GM04503 (cell line): ENCODE measurements at regions not wholly inside any gene's neighbourhood (a gene's known extent, or its start where the extent isn't known, plus 50 kb on each side); places are given as distances from the start of the nearest gene placed in this dataset.
A peak's percentile ranks its signal among the peaks of the same experiment; 100 is the strongest.

Source experiments
- DNase-seq: peaks from one replicate; pipeline ENCODE4 v3.0.0-alpha.2; 2012; ENCODE audit warnings: low read depth

DNA sequence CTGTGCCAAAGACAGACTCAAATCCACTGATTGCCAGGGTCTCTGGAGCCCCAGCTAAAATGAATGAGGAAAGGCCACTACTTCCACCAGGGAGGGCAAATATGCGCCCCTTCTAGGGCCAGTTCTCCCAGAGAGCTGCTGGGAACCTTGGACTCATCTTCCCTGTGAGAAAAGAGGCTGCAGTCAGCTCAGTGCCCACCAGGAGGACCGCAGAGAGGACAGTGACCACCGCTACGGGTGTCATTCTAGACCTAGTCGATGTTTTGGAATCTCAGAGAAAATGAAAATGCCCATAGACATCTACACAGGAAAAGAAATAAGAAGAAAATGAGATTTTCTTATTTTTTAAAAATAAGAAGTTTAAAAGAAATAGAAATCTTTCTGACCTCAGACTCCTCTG, 235.1 kb downstream of the UQCRFS1 start:
- DNase-seq = no peak

DNA sequence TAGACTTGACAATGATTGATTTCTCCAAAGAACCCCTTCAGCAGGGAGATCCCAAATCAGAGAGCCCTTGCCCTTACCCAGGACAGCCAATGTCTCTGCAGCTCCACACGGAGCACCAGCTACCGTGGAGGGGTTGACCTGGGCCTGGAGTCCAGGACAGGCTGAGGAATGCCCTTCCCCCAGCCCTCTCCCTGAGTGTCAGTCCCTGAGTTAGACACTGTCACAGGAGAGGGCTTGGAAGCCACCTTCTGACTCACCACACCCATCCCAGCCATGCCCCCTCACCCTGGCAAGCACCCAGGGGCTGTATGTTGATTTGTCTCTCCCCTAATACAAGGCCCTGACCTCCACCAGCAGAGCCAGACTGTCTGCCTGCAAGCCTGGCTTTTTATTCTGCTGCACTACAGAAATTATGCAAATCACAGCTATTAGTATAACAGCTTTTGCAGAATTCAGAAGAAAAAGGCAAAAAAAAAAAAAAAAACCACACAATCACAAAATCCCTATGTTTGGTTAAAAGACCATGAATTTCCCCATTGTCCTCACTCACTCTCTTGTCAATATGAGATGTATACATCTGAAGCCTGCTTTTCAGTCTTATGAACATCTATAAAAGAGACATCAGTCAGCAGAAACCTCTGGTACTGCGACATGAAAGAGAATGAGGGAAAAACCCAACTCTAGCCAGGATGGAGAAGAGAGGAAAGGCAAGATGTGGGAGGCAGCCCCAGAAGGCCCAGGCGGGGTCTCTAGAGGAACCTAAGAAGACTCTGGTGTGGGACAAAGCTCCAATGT, 240.7 kb downstream of the UQCRFS1 start:
- no peak for DNase-seq

DNA sequence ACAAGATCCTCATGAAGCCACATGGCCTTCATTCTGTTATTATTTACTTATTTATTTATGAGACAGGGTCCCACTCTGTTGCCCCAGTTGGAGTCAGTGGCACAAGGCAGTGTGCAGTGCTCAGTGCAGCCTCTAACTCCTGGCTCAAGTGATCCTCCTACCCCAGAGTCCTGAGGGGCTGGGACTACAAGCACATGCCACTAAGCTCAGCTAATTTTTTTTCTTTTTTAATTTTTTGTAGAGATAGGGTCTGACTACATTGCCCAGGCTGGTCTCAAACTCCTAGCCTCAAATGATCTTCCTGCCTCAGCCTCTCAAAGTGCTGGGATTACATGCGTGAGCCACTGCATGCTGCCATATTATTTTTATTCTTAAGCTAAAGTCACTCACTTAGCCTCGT, 241.4 kb downstream of the UQCRFS1 start:
- no peak for DNase-seq

DNA sequence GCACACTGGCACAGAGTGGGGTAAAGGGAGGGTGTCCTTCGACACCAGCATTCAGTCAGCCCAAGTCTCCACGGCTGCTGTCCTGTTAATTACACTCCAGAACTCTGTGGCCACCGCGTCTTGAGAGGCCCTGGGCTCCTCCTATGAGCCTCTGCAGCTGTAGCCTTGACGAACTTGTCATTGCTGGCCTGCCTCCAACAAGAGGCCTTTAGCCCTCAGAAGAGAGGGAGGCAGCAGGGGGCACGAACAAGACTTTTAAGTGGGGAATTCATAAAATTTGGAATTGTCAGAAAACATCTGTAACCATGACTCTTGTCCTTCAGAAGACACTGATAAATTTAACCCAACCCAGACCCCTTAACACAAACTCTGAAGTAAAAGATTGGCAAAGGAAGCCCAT, 241.9 kb downstream of the UQCRFS1 start:
- DNase-seq = no peak

DNA sequence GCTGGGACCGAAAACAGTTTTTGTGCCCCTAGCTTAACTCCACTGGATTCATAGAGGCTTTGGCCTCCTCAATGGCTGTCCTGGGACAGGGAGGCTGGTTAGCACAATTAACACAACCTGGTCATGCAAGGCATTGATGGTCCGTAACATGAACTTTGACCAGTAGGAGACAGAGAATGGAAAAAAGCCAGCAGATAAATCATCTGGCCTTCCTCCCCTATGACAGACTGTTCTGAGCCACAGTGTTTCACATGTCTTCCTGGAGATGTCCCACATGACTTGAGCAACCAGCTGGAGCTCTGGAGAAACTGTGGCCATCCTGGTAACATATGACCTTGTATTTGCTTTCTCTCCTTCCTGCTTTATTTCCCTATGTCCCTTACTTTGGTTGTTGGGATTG, 244.2 kb downstream of the UQCRFS1 start:
- DNase-seq = no peak

DNA sequence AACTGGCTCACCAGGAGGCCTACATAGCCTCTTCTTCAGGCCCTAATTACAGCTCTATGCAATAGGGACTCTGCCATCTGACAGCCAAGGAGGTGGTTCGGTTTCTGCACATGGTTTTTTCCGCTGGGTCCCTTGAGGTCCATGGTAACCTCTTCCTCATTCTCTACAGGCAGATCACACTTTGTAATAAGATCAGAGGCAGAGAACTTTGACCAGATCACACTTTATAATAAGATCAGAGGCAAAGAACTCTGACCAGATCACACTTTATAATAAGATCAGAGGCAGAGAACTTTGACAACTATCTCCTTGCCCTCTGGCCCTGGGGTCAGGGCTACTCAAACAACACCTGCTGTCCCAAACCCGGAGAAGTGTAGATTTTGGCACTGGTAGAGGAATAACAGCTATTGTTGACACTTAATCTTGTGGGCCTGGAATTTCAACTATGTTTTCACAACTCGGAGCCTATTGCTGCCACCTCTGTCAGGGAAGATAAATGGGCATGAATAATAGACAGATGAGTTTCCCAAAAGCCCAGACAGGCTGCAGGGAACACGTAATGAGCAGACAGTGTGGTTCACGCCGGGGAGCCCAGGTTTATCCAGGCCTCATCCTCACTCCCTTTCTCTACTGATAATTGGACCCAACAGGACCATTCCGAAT, 246.1 kb downstream of the UQCRFS1 start:
- no peak for DNase-seq

DNA sequence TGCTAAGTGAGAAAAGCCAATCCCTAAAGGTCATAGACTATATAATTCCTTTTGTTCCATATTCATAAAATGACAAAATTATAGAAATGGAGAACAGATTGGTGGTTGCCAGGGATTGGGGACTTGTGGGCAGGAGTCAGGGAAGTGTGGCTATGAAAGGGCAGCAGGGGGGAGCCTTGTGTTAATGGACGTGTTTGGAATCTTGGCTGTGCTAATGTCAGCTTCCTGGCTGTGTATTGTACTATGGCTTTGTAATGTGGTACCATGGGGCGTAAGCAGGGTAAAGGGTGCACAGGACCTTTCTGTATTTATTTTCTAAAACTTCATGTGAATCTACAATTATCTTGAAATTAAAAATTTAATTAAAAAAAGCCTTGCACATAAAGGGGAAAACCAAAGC, 248.5 kb downstream of the UQCRFS1 start:
- DNase-seq = no peak

DNA sequence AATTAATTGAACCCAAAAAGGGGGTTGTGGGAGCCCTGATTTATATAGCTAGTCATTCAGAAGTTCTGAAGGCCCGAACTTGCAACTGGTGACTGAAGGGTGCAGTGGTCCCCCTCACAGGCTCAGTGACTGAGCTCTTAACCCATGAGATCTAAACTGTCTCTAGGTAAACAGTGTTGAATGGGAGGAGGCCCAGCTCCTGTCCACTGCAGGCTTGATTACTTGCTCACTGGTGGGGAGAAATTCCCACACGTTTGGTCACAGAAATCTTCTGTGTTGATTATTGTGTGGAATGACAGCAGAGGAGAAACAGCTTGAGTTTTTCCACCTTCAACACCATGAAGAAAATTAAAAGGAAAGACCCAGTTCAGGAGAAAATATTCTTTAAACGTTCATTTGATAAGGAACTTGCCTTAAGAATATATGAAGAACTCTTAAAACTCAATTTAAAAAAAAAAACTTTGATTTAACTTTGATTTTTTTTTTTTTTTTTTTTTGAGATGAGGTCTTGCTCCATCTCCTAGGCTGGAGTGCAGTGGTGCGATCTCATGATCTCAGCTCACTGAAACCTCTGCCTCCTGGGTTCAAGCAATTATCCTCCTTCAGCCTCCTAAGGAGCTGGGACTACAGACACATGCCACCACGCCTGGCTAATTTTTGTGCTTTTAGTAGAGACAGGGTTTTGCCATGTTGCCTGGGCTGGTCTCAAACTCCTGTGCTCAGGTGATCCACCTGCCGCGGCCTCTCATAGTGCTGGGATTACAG, 249.3 kb downstream of the UQCRFS1 start:
- no peak for DNase-seq

DNA sequence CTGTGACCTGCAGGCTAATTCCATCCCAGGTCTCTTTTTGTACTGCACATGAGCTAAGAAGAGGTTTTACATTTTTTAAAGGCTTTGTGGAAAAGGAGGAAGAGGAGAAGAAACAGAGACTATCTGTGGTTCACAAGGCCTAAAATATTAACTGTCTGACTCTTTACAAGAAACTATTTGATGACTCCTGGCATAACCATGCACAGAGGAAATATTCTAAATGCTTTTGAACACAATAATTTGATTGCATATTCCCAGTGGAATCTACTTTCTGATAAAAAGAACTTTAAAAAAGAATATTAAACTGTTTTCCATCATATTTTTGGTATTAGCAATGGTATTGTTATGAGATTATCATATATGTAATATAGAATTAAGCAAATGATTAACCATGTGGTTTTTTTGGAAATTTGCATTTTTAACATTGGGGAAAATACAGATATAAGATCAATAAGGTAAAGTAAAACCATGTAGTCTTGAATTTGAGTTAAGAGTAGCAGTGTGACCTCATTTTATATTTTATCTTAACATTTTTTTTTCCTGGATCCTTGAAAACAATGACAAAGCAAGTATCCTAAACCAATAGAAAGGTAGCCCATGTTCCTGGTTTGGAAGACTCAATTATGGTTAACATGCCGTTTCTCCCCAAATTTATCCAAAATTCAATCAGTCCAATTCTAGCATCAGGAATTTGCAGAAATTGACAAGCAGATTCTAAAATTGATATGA, 251.0 kb downstream of the UQCRFS1 start:
- DNase-seq = peak; percentile 37

DNA sequence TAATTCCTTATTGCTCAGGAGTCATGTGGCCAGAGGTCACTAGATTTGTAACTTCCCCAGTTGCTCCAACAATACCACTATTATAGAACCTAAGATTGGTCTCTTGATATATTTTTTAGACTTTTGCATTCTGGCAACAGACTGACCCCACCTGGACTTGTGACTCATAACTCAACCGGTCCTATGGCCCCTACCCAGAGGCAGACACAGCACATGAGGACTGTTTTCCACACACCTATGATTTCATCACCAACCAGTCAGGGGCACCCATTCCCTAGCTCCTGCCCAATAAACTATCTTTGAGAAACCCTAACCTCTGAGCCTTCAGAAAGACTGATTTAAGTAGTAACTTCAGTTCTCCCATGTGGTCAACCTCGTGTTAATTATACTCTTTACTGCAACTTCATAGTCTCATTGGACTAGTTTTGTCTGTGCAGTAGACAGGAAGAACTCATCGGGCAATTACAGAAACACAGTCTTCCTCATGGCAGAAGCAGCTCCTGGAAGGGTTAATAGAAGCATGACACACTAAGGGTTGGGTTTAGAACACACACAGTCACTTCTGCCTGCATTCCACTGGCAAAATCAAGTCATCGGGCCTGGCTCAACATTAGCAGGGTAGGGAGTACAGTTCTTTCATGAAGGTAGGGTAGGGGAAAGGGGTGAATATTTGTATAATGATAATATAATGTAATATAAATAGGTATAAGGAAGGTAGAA, 251.8 kb downstream of the UQCRFS1 start:
- DNase-seq = peak; percentile 10

DNA sequence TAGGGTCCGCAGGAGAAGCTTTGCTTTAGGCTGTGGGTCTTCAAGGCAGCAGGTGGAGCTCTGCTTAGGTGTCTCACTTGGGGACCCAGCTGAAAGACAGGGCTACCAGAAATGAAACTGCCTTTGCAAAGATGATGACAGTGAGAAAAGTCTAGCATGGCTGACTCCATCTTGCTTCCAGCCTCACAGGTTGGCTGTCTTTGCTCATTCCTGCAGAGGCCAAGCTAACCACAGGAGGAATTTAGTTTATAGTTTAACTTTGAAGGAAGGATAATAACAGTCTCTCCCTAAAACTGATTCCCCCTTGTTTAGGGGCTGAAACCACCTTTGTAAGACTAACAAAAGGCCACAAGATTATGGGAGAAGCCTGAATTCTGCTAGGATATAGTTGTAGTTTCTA, 252.4 kb downstream of the UQCRFS1 start:
- DNase-seq = no peak

DNA sequence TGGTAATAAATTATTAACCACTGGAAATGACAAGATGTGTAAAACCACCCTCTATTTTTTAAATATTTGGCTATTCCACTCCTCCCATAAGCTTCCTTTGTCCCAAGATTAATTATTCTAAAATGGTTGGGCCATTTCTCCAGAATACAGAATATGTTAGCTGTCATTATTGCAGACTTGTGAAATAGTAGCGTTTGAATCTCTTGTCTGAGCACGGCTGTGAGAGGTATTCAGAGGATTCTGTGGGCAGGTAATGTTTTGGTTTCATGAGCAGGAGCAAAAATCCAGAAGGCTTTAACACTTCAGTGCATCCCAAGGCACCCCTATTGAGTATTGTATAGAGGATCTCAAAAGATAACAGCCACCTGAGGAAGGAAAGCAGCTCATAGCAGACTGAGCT, 256.0 kb downstream of the UQCRFS1 start:
- DNase-seq = no peak

DNA sequence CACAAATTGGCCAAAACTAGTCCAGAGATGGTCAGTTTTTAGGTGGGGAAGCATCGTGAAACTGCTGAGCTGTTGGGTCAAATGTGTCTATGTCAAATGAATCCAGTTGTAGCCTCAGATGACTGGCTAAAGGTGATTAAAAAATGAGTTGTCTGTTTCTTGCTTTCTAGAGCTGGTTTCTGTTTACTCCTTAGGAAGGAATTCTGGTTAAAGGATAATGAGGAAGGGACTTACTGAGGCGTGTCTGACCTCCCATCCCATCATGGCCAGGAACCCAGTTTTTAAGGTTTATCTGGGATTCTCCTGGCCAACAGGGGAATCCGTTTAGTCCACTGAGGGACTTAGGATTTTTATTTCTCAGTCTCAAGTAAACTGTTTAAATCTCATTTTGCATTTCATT, 256.5 kb downstream of the UQCRFS1 start:
- no peak for DNase-seq

DNA sequence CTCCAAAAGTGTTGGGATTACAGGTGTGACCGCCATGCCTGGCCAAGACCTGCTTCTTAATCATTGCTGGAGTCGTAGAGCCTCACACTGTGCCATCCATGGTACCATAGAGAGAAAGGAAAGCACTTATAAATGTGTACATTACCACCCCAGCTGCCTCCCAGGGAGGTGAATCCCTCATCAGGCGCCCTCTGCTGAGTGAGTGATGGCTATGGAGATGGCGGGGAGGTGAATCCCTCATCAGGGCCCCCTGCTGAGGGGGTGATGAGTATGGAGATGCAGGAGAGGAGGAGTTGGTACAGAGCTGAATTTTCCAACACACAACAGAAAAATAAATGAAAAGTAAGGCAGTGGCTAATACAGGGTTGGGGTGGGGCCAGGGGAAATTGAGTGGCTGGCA, 263.4 kb downstream of the UQCRFS1 start:
- DNase-seq = no peak

DNA sequence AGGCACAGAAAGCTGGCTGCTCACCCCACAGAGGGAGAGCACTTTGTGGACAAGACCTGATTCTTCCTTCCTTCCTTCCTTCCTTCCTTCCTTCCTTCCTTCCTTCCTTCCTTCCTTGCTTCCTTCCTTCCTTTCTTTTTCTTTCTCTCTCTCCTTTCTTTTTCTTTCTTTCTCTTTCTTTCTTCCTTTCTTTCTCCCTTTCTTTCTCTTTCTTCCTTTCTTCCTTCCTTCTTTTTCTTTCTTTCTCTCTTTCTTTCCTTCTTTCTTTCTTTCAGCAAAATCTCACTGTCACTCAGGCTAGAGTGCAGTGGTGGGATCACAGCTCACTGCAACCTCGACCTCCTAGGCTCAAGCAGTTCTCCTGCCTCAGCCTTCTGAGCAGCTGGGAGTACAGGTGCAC, 263.9 kb downstream of the UQCRFS1 start:
- DNase-seq = no peak

DNA sequence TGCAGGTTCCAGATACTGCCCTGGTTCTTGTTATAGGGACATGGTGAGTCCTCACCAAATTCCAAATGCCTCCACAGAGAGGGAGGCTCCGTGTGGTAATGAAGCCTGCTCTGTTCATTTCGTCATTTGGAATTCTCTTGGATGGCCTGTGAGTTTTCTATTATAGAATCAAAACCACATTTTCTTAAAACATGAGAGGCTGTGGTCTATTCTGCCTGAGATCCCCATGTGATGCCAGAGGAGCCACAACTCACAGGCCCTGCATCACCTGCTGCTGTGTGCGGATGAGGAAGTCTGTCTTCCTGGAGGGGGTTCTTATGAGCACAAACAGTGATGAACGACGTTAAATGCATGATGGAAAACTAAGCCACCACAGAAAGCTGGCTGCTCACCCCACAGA, 264.4 kb downstream of the UQCRFS1 start:
- DNase-seq = no peak

DNA sequence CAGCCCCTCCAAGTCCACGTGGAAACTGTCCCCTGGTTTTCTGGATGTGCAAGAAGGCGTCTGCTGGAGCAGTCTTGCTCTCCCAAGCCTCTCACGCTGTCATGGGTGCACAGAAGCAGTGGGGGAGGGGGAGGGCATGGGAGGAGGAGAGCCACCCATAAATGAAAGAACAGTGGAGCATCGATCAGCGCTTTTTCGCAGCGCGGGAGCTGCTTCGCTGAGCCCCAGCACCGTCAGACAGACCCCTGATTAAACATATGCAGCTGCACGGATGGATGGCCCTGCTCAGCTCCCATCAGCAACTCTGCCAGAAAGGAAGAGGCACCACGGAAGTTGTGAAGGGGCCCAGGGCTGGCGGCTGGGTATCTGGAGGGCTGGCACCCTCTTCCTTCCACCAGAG, 264.9 kb downstream of the UQCRFS1 start:
- no peak for DNase-seq

DNA sequence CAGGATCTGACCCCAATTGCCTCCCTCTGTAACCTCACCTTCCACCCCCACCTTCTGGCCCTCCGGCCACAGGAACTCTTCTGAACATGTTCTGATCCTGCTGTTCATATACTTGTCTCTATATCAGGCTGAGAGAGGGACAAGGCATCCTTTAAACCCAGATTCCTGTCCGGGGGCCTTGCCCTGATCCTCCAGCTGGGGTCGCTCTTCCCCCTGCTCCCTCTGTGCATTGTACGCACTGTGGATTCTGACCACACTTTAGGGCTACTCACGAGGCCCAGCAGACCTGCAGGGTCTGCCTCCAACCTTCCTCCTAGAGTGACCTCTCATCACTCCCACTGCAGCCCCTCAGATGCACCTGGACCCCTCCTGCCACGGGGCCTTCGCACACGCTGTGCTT, 269.3 kb downstream of the UQCRFS1 start:
- DNase-seq = no peak

DNA sequence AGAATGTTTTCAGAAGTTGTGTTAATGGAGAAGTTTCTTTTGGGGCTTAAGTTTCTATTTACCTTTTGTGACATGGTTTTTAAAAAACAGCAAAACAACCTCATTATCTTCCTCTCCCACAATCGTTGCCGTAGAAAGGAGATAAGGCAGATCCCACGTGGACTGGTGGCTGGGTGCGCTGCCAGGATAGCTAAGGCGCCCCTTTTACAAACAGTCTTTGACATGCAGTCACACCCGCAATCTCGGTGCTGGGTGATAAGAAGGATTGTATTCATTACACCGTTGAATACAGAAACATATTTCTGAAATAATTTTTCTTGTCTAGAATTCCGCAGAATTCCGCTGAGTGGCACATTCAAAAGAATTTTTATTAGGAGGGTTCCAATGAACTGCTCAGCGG, 271.1 kb downstream of the UQCRFS1 start:
- no peak for DNase-seq

DNA sequence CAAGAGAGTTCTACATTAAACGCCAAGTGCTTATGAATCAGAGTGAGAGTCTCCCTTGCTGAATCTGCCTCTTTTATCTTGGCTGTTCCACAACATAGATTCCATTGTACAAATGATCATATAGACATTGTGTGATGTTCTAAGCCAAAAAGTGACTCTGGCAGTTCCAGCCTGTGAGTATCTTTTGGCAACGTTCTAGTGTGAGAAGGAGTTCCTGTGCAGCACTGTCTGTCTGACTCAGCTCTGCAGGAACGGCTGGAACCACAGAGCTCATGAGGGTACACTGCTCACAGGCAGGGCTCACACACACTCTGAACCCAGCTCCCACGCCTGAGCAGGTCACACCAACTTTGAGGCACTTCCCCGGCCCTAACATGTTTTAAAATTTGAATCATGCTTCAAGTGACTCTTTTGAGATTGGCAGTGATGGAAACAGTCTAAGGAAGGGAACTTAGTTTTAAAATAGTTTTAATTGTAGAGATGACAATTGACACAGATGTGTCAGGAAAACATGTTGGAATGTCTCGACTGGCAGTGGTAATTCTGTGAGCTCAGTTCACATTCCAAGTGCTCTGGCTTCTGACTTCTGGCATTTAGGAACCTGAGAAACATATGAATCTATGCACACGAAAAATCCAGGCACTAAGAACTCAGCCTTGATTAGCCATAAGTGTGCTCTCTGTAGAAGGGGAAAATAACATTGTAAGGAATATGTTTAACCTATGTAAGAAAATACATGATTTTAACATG, 272.0 kb downstream of the UQCRFS1 start:
- no peak for DNase-seq

DNA sequence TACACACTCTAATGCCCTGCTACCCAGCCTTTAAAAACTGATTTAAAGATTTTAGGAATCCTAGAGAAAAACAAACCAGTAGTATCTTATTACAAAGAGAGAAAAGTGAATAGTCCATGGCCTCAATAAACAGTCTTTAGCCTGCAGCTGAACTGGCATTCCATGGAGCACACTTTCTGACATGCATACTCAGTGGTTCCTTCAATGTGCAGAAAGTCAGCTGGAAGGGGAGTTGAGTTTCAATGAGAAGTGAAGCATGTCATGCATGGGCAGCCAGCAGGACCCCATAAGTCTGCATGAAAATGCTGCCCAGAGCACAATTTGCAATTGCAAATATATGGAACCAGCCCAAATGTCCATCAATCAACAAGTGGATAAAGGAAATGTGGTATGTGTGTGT, 273.7 kb downstream of the UQCRFS1 start:
- no peak for DNase-seq
